ENCODE measurements at regions not wholly inside any gene's neighbourhood (a gene's known extent, or its start where the extent isn't known, plus 50 kb on each side); places are given as distances from the start of the nearest gene placed in this dataset.

DNA sequence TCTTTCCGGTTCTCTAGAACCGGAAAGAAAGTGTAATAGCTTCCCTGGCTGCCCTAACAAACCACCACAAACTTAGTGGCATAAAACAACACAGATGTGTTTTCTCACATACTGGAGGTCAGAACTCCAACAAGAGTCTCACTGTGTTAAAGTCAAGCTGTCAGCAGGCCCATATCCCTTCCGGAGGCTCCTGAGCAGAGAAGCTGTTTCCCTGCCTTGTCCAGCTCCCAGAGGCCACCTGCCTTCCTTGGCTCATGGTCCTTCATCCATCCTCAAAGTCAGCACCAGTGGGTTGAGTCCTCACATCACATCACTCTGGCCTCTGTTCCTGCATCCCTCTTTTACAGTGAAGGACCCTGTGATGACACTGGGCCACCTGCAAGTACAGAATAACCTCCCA lies 49.8 kb upstream of the HMX1 start:
- no peak for TF ChIP-seq NFIC (IDR thresholded peaks at IDR 0.05)
- TF ChIP-seq EP300 (IDR thresholded peaks at IDR 0.05; ENCODE audit: borderline replicate concordance) = no peak

Data from Ishikawa (cell line).